ENCODE measurements at regions not wholly inside any gene's neighbourhood (a gene's known extent, or its start where the extent isn't known, plus 50 kb on each side); places are given as distances from the start of the nearest gene placed in this dataset.

- TF ChIP-seq E2F1 (CRISPR knock-in tag; IDR thresholded peaks at IDR 0.05) (no peak), IRF2 (CRISPR knock-in tag; IDR thresholded peaks at IDR 0.05; ENCODE audit: borderline replicate concordance, low read depth) (no peak), MLX (CRISPR knock-in tag; IDR thresholded peaks at IDR 0.05) (no peak), STAT6 (CRISPR knock-in tag; conservative IDR thresholded peaks at IDR 0.05; ENCODE audit: low read depth) (no peak), SOX15 (CRISPR knock-in tag; IDR thresholded peaks at IDR 0.05) (no peak), FOXP1 (CRISPR knock-in tag; IDR thresholded peaks at IDR 0.05; ENCODE audit: borderline replicate concordance) (no peak), IRF1 (CRISPR knock-in tag; IDR thresholded peaks at IDR 0.05) (no peak), ZNF532 (CRISPR knock-in tag; IDR thresholded peaks at IDR 0.05; ENCODE audit: borderline replicate concordance) (no peak), USF1 (CRISPR knock-in tag; IDR thresholded peaks at IDR 0.05) (no peak)
Observed at GRCh38 chr7:142345811-142346210, 88.0 kb upstream of the PRSS58 start (continued).

GRCh38 chr7:142338633-142339501, 81.0 kb upstream of the PRSS58 start:
- peak; percentile 88 for DNase-seq (ENCODE audit: low spot score)
- no peaks in the 10 kb centered on the region for H3K9me3 Mint-ChIP-seq
- peak; percentile 99 for ATAC-seq
- H3K27me3 Mint-ChIP-seq (ENCODE audit: low read depth): no peaks in the 10 kb centered on the region
- CTCF ChIA-PET: interaction anchor here (0.5 to 4.4 kb wide), 82 partner anchors 8 to 876 kb away, joined by 3 to 64 read pairs (median 5); no protein-coding TSS in a partner anchor
- H3K4me3 Mint-ChIP-seq: no peak overlapping the region
- no peaks in the 10 kb centered on the region for H3K36me3 Mint-ChIP-seq
- 0 out of 2 replicates have a peak overlapping the region, but pooled peaks have one; percentile 24 for H3K27ac Mint-ChIP-seq
- POLR2A ChIA-PET: interaction anchor here (0.5 kb wide), 1 partner anchor 231 kb away, joined by 3 read pairs; no protein-coding TSS in a partner anchor
- H3K4me1 Mint-ChIP-seq: peaks cover 10% of the 10 kb centered on the region
- TF ChIP-seq CTCF (IDR thresholded peaks at IDR 0.05) (peak; percentile 42; the same call in 1 of the 2 replicates), ATF1 (CRISPR knock-in tag; IDR thresholded peaks at IDR 0.05) (no peak), ZNF423 (CRISPR knock-in tag; IDR thresholded peaks at IDR 0.05) (peak; percentile 59; the same call in 1 of the 2 replicates), ZNF232 (CRISPR knock-in tag; IDR thresholded peaks at IDR 0.05) (no peak)
